WTC11 (cell line): ENCODE measurements at regions not wholly inside any gene's neighbourhood (a gene's known extent, or its start where the extent isn't known, plus 50 kb on each side); places are given as distances from the start of the nearest gene placed in this dataset.
A peak's percentile ranks its signal among the peaks of the same experiment; 100 is the strongest.

Experiments used
- ATAC-seq: fragments of 200-7000 bp; cut with Tn5 transposase; 2 replicates; pipeline ENCODE4 v1.10.0; 2021; ENCODE audit warnings: mild to moderate bottlenecking, moderate library complexity
- CTCF ChIA-PET: fragments of 300-600 bp; sonication (Branson Sonifier 250); formaldehyde crosslinking; loops from one replicate; lab custom pipeline; 2021; ENCODE audit warnings: antibody characterized with exemption; lab: Charles Lee
- POLR2A ChIA-PET: fragments of 350-600 bp; sonication (Branson Sonifier 250); formaldehyde crosslinking; loops from one replicate; lab custom pipeline; 2021; ENCODE audit warnings: antibody characterized with exemption; lab: Charles Lee
- DNase-seq: peaks from one replicate; pipeline ENCODE4 v3.0.0; 2021; ENCODE audit warnings: low spot score
- H3K27ac Mint-ChIP-seq: 2 replicates; pipeline ENCODE4 v1.8.0; 2021; ENCODE audit warnings: mixed read lengths
- H3K27me3 Mint-ChIP-seq: 2 replicates; pipeline ENCODE4 v1.8.0; 2021; ENCODE audit warnings: low read depth, mild to moderate bottlenecking, moderate library complexity, mixed read lengths
- H3K36me3 Mint-ChIP-seq: 2 replicates; pipeline ENCODE4 v1.8.0; 2021; ENCODE audit warnings: mixed read lengths
- H3K4me1 Mint-ChIP-seq: 2 replicates; pipeline ENCODE4 v1.8.0; 2022; ENCODE audit warnings: mixed read lengths
- H3K4me3 Mint-ChIP-seq: 2 replicates; pipeline ENCODE4 v1.8.0; 2021; ENCODE audit warnings: mild to moderate bottlenecking, moderate library complexity, mixed read lengths
- H3K9me3 Mint-ChIP-seq: 2 replicates; pipeline ENCODE4 v1.8.0; 2021; ENCODE audit warnings: mixed read lengths
- CREM ChIP-seq: sonication (generic); formaldehyde crosslinking; IDR thresholded peaks from 2 replicates; pipeline ENCODE4 v1.8.1; 2022; ENCODE audit warnings: mild to moderate bottlenecking, missing genetic modification reagents, moderate library complexity
- FOXK1 ChIP-seq: sonication (generic); formaldehyde crosslinking; IDR thresholded peaks from 2 replicates; pipeline ENCODE4 v1.8.0; 2022; ENCODE audit warnings: mild to moderate bottlenecking, moderate library complexity, missing genetic modification reagents
- JAZF1 ChIP-seq: fragments of 250-450 bp; sonication (Bioruptor Pico); IDR thresholded peaks from 2 replicates; pipeline ENCODE4 v1.9.0; 2021; ENCODE audit warnings: moderate library complexity, mild to moderate bottlenecking, inconsistent platforms
- MAX ChIP-seq: sonication (generic); formaldehyde crosslinking; IDR thresholded peaks from 2 replicates; pipeline ENCODE4 v1.8.0; 2022; ENCODE audit warnings: mild to moderate bottlenecking, missing genetic modification reagents
- NFATC4 ChIP-seq: fragments of 250-450 bp; sonication (Bioruptor Pico); IDR thresholded peaks from 2 replicates; pipeline ENCODE4 v1.9.0; 2021; ENCODE audit warnings: mild to moderate bottlenecking
- NR2C2 ChIP-seq: sonication (generic); formaldehyde crosslinking; IDR thresholded peaks from 2 replicates; pipeline ENCODE4 v1.8.0; 2022; ENCODE audit warnings: mild to moderate bottlenecking, missing genetic modification reagents
- OVOL2 ChIP-seq: fragments of 250-450 bp; sonication (Bioruptor Pico); IDR thresholded peaks from 2 replicates; pipeline ENCODE4 v1.9.0; 2021; ENCODE audit warnings: mild to moderate bottlenecking, borderline replicate concordance
- PRRX2 ChIP-seq: fragments of 250-450 bp; sonication (Bioruptor Pico); IDR thresholded peaks from 2 replicates; pipeline ENCODE4 v1.8.0; 2021; ENCODE audit warnings: mild to moderate bottlenecking
- RELA ChIP-seq: sonication (generic); formaldehyde crosslinking; IDR thresholded peaks from 2 replicates; pipeline ENCODE4 v1.8.1; 2022; ENCODE audit warnings: missing genetic modification reagents, mild to moderate bottlenecking, borderline replicate concordance
- ZBTB21 ChIP-seq: sonication (generic); formaldehyde crosslinking; IDR thresholded peaks from 2 replicates; pipeline ENCODE4 v1.8.1; 2023; ENCODE audit warnings: mild to moderate bottlenecking, missing genetic modification reagents, borderline replicate concordance
- ZNF121 ChIP-seq: sonication (generic); formaldehyde crosslinking; IDR thresholded peaks from 2 replicates; pipeline ENCODE4 v1.8.0; 2023; ENCODE audit warnings: missing genetic modification reagents
- ZNF263 ChIP-seq: sonication (generic); formaldehyde crosslinking; IDR thresholded peaks from 2 replicates; pipeline ENCODE4 v1.8.1; 2022; ENCODE audit warnings: low read depth, mild to moderate bottlenecking, moderate library complexity, missing genetic modification reagents
- ZNF317 ChIP-seq: sonication (generic); formaldehyde crosslinking; IDR thresholded peaks from 2 replicates; pipeline ENCODE4 v1.8.1; 2023; ENCODE audit warnings: low read depth, mild to moderate bottlenecking, moderate library complexity, missing genetic modification reagents, borderline replicate concordance
- ZNF416 ChIP-seq: fragments of 250-450 bp; sonication (Bioruptor Pico); IDR thresholded peaks from 2 replicates; pipeline ENCODE4 v1.9.0; 2021; ENCODE audit warnings: mild to moderate bottlenecking, inconsistent platforms
- ZNF423 ChIP-seq: fragments of 250-450 bp; sonication (Bioruptor Pico); IDR thresholded peaks from 2 replicates; pipeline ENCODE4 v2.1.2; 2022; ENCODE audit warnings: mild to moderate bottlenecking, moderate library complexity
- TF ChIP-seq, protein P1 (sequence below): fragments of 250-450 bp; sonication (Bioruptor Pico); IDR thresholded peaks from 2 replicates; pipeline ENCODE4 v1.8.0; 2021; ENCODE audit warnings: mild to moderate bottlenecking
- TF ChIP-seq, protein P2 (sequence below): fragments of 250-450 bp; sonication (Bioruptor Pico); IDR thresholded peaks from 2 replicates; pipeline ENCODE4 v2.1.2; 2022; ENCODE audit warnings: mild to moderate bottlenecking, moderate library complexity

GRCh38 chr6:15861486-15861885 lies 198.7 kb upstream of the DTNBP1 start:
- H3K4me3 Mint-ChIP-seq = no peak overlapping the region
- no peak for TF ChIP-seq ZNF416 (CRISPR knock-in tag)
- POLR2A ChIA-PET = no interaction called here
- H3K27ac Mint-ChIP-seq = no peak overlapping the region
- peaks cover 16% of the 10 kb centered on the region for H3K4me1 Mint-ChIP-seq
- H3K36me3 Mint-ChIP-seq = no peaks in the 10 kb centered on the region
- no peaks in the 10 kb centered on the region for H3K27me3 Mint-ChIP-seq
- DNase-seq = no peak
- ATAC-seq = no peak
- no peaks in the 10 kb centered on the region for H3K9me3 Mint-ChIP-seq
- CTCF ChIA-PET = no interaction called here

GRCh38 chr6:15854826-15855710 lies 192.2 kb upstream of the DTNBP1 start:
- POLR2A ChIA-PET = no interaction called here
- Mint-ChIP-seq H3K27ac (no peak overlapping the region), H3K4me1 (peaks cover 21% of the 10 kb centered on the region), H3K4me3 (no peak overlapping the region), H3K9me3 (peaks cover 20% of the 10 kb centered on the region), H3K36me3 (peaks cover 9% of the 10 kb centered on the region), H3K27me3 (peaks cover 8% of the 10 kb centered on the region; the same call in 1 of the 2 replicates)
- CTCF ChIA-PET = no interaction called here
- TF ChIP-seq PRRX2 (CRISPR knock-in tag) (no peak), MAX (0 out of 2 replicates have a peak, but pooled peaks have one; percentile 32)
- ATAC-seq = peak; percentile 94
- peak; percentile 19 for DNase-seq

- TF ChIP-seq JAZF1 (CRISPR knock-in tag) = no peak
- CTCF ChIA-PET = no interaction called here
- POLR2A ChIA-PET = no interaction called here
- peaks cover 23% of the 10 kb centered on the region for H3K4me1 Mint-ChIP-seq
- DNase-seq (no peak), ATAC-seq (no peak)
- H3K27ac Mint-ChIP-seq = no peak overlapping the region
- H3K4me3 Mint-ChIP-seq = no peak overlapping the region
- H3K9me3 Mint-ChIP-seq = peaks cover 20% of the 10 kb centered on the region
- H3K36me3 Mint-ChIP-seq = peaks cover 9% of the 10 kb centered on the region
- peaks cover 8% of the 10 kb centered on the region; the same call in 1 of the 2 replicates for H3K27me3 Mint-ChIP-seq
These were observed 191.6 kb upstream of the DTNBP1 start for GRCh38 chr6:15854378-15854777.

GRCh38 chr6:15853259-15853658 lies 190.4 kb upstream of the DTNBP1 start:
- ChIA-PET POLR2A (no interaction called here), CTCF (no interaction called here)
- Mint-ChIP-seq H3K27me3 (peaks cover 8% of the 10 kb centered on the region; the same call in 1 of the 2 replicates), H3K27ac (no peak overlapping the region), H3K4me3 (no peak overlapping the region), H3K4me1 (peaks cover 27% of the 10 kb centered on the region), H3K9me3 (peaks cover 20% of the 10 kb centered on the region), H3K36me3 (peaks cover 9% of the 10 kb centered on the region)
- ATAC-seq (no peak), DNase-seq (no peak)
- TF ChIP-seq ZNF121 (CRISPR knock-in tag) (no peak), ZNF423 (no peak), NR2C2 (CRISPR knock-in tag) (no peak), ZNF317 (CRISPR knock-in tag) (no peak), NFATC4 (CRISPR knock-in tag) (no peak), FOXK1 (CRISPR knock-in tag) (no peak), ZNF263 (CRISPR knock-in tag) (no peak), ZBTB21 (CRISPR knock-in tag) (no peak), OVOL2 (no peak), MAX (no peak), CREM (CRISPR knock-in tag) (no peak), RELA (CRISPR knock-in tag) (no peak)
- TF ChIP-seq, protein P1, sequence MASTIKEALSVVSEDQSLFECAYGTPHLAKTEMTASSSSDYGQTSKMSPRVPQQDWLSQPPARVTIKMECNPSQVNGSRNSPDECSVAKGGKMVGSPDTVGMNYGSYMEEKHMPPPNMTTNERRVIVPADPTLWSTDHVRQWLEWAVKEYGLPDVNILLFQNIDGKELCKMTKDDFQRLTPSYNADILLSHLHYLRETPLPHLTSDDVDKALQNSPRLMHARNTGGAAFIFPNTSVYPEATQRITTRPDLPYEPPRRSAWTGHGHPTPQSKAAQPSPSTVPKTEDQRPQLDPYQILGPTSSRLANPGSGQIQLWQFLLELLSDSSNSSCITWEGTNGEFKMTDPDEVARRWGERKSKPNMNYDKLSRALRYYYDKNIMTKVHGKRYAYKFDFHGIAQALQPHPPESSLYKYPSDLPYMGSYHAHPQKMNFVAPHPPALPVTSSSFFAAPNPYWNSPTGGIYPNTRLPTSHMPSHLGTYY (CRISPR knock-in tag) = no peak
- TF ChIP-seq, protein P2, sequence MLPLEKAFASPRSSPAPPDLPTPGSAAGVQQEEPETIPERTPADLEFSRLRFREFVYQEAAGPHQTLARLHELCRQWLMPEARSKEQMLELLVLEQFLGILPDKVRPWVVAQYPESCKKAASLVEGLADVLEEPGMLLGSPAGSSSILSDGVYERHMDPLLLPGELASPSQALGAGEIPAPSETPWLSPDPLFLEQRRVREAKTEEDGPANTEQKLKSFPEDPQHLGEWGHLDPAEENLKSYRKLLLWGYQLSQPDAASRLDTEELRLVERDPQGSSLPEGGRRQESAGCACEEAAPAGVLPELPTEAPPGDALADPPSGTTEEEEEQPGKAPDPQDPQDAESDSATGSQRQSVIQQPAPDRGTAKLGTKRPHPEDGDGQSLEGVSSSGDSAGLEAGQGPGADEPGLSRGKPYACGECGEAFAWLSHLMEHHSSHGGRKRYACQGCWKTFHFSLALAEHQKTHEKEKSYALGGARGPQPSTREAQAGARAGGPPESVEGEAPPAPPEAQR = no peak
